Coronary artery (tissue), 2 donors: ENCODE measurements at regions not wholly inside any gene's neighbourhood (a gene's known extent, or its start where the extent isn't known, plus 50 kb on each side); places are given as distances from the start of the nearest gene placed in this dataset.

Experiments used
- DNase-seq: peaks from one replicate; pipeline ENCODE4 v3.0.0-alpha.2; 2017; ENCODE audit warnings: low spot score
- H3K27ac ChIP-seq, 2 donors: fragments of 200-600 bp; sonication (generic); one replicate each; pipeline ENCODE4 v1.5.1; 2016 to 2019
- H3K4me3 ChIP-seq: fragments of 200-600 bp; sonication (generic); 2 replicates; pipeline ENCODE4 v1.5.1; 2016; ENCODE audit warnings: mild to moderate bottlenecking, moderate library complexity
- CTCF ChIP-seq: fragments of 200-600 bp; sonication (generic); IDR thresholded peaks from one replicate; pipeline ENCODE4 v1.5.1; 2019; ENCODE audit warnings: antibody characterized with exemption

DNA sequence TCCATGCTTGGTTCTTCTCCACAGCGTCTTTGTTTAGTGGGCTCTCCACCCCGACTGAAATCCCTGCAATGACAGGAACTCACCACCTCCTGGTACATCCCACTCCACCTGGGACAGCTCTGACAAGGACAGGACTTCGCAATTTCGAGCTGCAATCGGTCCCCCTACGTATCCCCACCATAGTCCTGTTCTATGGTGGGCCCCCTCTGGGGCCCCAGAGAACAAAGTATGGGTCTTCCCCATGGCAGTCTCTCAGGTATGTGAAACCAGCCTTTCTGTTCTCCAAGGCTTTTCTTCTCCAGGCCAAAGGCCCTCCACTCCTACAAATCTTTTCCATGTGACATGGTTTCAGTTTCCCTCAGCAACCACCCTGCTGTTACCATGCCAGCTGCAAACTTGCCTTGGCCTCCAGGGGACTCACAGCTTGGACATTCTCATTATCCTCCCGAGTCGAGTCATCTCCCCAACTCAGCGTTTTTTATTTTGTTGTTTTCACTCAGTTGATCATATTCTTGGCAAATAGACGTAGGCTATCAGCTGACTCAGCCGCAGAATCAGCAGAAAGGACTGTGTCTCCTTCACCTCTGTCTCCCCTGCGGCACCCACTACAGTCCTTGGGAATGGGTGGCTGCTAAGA is 233.3 kb downstream of the OPA1 start:
- Histone ChIP-seq H3K4me3 (no peak overlapping the region), H3K27ac (no peak overlapping the region)
- DNase-seq, result peak; percentile 64
- no peak for TF ChIP-seq CTCF

DNA sequence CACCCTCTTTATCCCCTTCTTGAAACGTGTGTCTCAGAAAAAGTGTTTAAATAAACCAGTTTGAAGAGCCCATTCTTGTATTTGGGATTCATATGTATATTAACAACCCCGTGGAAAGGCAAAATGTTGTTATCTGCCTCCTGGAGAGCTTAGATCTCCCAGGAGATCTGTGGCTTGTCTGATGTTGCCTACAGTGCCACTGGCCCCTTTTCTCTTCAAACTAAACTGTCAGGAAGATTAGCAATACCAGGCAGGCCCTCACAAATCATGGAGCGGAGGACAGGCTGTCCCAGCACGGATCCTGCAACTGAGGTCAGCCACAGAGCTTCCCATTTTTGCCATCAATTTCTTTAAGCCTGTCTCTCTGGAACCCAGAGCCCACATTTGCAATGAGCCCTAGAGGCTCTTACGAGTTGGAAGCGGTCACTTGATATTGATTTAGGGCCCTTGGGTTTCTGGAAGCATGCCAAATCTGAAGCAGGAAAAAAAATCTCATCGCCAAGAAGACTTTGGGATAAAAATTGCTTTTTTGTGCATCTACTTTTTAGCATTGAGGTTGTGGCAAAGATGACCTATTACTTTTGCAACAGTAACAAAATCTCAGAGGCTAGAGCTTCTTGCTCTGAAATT is 234.1 kb downstream of the OPA1 start:
- H3K4me3 ChIP-seq, result no peak overlapping the region
- no peak overlapping the region for H3K27ac ChIP-seq
- DNase-seq, result peak; percentile 33
- TF ChIP-seq CTCF, result no peak

DNA sequence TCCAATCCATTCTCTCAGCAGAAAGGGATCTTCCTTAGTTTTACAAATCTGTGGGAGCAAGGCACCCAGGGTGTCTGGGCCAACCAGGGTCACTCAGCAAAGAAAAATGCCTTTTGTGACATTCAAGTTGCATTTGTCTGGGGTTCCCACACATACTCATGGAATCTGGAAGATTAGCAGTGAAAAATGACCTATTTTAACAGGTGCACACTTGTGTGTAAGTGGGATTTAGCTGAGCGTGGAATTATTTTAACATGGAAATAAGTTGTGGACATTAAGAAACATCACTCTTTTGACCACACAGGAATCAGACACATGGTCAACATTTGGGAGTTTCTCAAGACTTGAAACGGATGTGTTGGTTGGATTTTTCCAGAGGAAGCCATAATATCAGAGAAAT is 234.9 kb downstream of the OPA1 start:
- H3K27ac ChIP-seq, result no peak overlapping the region
- no peak for TF ChIP-seq CTCF
- peak; percentile 4 for DNase-seq
- no peak overlapping the region for H3K4me3 ChIP-seq

DNA sequence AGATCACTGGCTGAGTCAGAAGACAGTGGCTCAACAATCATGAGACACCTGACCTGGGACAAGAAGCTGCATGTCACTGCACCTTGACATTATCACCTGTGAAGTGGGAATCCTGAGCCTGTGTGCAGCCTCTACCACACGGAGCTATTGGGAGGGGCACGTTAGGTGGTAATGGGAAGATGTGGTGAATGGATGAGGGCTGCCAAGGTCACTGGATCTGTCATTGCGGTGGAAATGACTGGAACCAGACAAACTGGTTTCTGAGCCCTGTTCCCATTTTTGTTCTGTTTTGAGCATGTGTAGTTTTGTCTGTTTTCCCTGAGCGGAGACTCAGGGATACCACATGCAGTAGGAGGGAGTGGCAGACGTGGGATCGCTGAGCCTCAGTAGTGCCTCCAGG is 235.5 kb downstream of the OPA1 start:
- Histone ChIP-seq H3K4me3 (no peak overlapping the region), H3K27ac (no peak overlapping the region)
- peak; percentile 50 for DNase-seq
- TF ChIP-seq CTCF, result no peak

DNA sequence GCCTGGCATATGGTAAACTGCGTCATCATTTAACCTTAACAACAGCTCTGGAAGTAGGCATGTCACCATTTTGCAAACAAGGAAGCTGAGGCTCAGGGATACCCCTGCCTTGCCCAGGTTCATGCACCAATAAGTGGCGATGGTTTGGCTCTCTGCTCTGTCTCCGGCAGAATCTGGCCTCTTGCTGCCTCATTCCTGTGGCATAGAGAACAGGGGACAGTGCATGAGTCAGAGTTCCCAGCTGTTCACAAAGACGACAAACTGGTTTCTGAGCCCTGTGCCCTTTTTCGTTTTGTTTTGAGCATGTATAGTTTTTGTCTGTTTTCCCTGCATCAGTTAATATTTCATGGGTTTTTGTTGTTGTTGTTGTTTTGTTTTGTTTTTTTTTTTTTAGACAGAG is 236.8 kb downstream of the OPA1 start:
- no peak for TF ChIP-seq CTCF
- no peak overlapping the region for H3K4me3 ChIP-seq
- no peak overlapping the region for H3K27ac ChIP-seq
- DNase-seq, result no peak

GRCh38 chr3:193830791-193831191 is 237.8 kb downstream of the OPA1 start:
- Histone ChIP-seq H3K4me3 (no peak overlapping the region), H3K27ac (no peak overlapping the region)
- TF ChIP-seq CTCF, result no peak
- DNase-seq, result no peak
